CD4-positive, alpha-beta T cell treated with Interleukin-17A for 1 hour (primary cell): ENCODE measurements at regions not wholly inside any gene's neighbourhood (a gene's known extent, or its start where the extent isn't known, plus 50 kb on each side); places are given as distances from the start of the nearest gene placed in this dataset.

Source experiments
- DNase-seq: peaks from one replicate; pipeline ENCODE4 v3.0.0-alpha.2; 2020

DNA sequence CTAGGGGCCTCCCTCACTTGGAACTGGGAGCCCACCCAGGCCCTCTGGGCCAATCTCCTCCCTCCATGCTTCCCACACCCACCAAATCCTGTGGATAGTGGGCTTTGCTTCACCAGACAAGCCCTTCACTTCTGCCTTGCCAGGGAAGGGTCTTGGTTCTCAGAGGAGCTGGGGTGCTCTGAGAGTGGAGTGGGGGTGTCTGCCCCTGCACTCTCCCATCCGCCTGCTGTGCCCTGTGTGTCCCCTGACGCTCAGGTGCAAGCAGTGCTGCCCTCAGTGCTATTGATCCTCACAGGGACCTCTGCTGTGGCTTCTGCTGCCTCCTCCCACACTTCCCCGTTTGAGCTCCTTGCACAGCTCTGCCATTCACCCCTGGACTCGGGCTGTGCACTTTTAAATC is 117.3 kb upstream of the NKX1-1 start:
- DNase-seq, result no peak

DNA sequence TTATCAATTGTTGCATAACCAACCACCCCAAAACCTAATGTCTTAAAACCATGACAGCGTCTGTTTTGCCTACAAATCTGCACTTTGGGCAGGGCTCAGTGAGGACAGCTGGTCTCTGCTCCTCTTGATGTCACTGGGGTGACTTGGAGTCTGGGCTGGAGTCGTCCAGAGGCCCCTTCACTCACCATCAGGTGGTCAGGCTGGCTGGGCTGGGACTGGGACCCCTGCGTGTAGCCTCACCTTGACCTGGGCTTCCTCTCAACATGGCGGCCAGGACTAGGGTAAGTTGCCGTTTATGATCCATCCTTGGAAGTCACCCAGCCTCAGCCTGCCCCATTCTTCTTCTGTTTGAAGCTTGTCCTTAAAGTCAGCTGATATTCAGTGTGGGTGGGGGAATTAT is 116.8 kb upstream of the NKX1-1 start:
- DNase-seq, result no peak

- no peak for DNase-seq
These were observed 116.4 kb upstream of the NKX1-1 start for GRCh38 chr4:1522606-1523005.

DNA sequence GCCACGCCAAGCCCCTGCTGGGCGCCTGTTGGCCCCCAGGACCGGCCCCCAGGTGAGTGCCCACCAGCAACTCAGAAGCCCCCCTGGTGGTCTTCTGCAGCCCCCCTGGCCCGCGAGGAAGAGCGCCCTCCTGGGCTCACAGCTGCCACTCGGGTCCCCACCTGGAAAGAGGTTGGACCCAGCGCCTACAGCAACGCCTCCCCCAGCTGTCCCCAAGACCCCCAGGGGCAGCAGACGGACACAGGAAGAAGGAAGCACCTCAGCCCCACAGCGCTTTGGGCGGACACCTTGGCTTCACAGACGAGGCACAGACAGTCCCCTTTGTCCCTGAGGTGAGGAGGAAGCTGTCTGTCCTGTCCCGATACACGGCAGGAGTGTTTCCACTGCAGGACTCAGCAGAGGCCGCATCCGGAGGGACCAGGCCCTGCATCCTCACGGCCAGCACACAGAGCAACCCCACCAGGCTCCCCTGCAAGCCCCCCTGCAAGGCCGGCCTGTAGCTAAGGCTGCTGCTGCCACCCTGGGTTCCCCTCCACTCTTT is 115.6 kb upstream of the NKX1-1 start:
- DNase-seq, result no peak

GRCh38 chr4:1520795-1521576 is 114.7 kb upstream of the NKX1-1 start:
- DNase-seq, result peak; percentile 7

DNA sequence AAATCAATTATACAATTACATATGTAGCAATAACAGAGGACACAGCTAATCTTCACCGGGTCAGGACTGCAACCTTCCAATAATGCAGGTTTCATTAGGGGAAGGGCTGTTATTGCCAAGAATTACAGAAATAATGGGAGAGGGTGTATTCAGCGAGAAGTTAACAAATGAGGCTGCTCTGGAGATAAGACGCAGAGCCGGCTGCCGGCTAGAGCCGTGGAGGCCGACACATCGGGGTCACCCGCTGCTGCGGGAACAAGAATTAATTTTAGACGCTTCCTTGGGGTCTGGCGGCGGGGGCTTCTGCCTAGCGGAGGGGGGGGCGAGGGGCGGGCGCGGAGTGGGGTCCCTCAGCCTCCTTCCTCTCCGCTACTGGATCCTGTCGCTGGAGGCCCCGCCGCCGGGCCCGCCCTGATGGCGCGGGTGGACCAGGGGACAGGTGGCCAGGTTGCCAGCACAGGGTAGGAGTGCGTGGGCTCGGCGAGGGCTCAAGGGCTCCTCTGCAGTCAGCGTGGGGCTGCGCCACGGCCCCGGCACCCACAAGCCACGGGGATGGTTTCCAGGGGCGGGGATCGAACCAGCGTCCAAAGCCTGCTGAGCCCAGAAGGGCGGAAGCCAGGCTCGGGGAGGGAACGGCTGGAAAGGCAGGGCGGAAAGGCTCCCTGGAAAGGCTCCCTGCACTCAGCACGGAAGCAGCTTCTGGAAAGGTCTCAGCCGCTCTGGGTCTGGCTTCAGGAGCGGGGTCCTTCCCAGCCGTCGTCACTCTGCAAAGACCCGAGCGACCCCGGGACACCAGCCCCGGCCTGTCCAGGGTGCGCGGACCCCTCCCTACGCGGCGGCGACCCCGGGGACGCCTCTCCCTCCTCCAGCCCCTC is 113.8 kb upstream of the NKX1-1 start:
- no peak for DNase-seq

- DNase-seq, result no peak
These were observed 112.9 kb upstream of the NKX1-1 start for GRCh38 chr4:1518997-1519700.

DNA sequence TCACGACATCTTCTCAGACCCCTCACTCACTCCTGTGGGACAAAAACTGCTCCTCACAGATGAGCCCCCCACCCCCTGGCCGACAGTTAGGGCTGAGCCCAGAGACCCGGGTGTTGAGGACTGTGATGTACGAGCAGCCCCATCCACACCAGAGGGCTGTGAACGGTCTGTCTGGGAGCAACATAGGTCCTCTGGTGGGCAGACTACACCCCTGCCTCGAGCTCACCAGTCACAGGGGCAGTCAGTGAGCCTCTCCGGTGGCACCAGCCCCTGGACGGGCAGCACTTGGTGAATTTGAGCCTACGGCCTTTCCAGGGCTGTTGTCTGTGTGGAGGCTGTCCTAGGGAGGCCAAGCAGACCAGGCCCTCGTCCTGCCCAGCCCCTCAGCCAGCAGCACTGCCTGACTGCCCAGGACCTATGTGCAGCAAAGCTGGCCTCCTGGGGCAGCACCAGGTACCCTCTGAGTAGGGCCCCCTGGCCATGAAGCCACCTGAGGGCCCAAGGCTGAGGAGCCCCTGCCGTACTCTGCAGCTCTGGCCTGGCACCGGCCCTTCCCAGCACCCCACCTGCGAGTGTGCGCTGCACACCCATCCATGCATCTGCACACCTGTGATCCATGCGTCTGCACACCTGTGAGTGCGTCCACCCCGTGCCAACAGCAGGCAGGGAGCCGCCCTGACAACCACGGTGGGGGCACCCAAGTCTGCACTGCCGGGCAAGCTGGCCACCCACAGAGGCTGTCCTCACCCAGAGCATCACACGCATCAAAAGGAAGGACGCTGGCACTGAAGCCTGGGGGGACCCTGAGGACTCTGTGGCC is 111.6 kb upstream of the NKX1-1 start:
- no peak for DNase-seq

- no peak for DNase-seq
These were observed 110.7 kb upstream of the NKX1-1 start for GRCh38 chr4:1516881-1517480.

GRCh38 chr4:1516261-1516660 is 110.0 kb upstream of the NKX1-1 start:
- DNase-seq, result no peak

GRCh38 chr4:1515763-1516162 is 109.5 kb upstream of the NKX1-1 start:
- no peak for DNase-seq

GRCh38 chr4:1515156-1515555 is 108.9 kb upstream of the NKX1-1 start:
- DNase-seq, result no peak

- no peak for DNase-seq
These were observed 108.4 kb upstream of the NKX1-1 start for GRCh38 chr4:1514612-1515011.

DNA sequence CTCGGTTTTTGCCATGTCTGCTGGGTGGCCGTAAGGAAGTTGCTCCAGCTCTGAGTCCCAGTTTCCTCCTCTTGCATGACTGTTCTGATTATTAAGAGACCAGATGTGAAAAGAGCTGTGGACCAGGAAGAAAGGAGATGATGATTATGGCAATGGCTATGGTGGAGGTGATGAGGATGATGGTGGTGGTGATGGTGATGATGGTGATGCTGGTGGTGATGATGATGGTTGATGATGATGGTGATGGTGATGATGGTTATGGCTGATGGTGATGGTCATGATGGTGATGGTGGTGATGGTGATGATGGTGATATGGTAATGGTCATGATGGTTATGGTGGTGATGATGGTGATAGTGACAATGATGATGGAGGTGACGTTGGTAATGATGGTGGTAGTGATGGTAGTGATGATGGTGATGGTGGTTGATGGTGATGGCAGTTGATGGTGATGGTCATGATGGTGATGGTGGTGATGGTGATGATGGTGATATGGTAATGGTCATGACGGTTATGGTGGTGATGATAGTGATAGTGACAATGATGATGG is 107.8 kb upstream of the NKX1-1 start:
- DNase-seq, result no peak

- DNase-seq, result peak; percentile 46
These were observed 106.8 kb upstream of the NKX1-1 start for GRCh38 chr4:1512738-1513660.

- DNase-seq, result no peak
These were observed 106.0 kb upstream of the NKX1-1 start for GRCh38 chr4:1512051-1512737.

GRCh38 chr4:1511441-1512041 is 105.3 kb upstream of the NKX1-1 start:
- DNase-seq, result peak; percentile 50

- no peak for DNase-seq
These were observed 104.7 kb upstream of the NKX1-1 start for GRCh38 chr4:1510931-1511330.

DNA sequence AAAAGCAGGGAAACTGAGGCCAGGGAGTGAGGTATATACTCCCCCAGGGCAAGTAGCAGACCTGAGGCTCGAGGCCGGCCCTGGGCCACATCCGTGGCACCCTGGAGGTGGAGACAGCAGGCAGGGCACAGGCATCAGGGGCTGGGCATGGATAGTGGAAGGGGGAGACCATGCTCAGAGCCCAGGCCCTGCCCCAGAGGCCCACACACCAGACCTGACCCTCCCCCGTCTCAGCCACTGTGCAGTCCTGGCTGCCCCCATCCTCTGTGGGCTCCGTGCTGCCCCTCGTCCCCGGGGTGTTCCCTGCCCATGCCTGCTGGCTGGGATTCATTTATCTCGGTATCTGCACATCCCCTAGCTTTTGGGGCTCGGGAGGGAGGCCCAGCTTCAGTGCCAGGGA is 103.1 kb upstream of the NKX1-1 start:
- no peak for DNase-seq
